ENCODE measurements at regions not wholly inside any gene's neighbourhood (a gene's known extent, or its start where the extent isn't known, plus 50 kb on each side); places are given as distances from the start of the nearest gene placed in this dataset.

DNA sequence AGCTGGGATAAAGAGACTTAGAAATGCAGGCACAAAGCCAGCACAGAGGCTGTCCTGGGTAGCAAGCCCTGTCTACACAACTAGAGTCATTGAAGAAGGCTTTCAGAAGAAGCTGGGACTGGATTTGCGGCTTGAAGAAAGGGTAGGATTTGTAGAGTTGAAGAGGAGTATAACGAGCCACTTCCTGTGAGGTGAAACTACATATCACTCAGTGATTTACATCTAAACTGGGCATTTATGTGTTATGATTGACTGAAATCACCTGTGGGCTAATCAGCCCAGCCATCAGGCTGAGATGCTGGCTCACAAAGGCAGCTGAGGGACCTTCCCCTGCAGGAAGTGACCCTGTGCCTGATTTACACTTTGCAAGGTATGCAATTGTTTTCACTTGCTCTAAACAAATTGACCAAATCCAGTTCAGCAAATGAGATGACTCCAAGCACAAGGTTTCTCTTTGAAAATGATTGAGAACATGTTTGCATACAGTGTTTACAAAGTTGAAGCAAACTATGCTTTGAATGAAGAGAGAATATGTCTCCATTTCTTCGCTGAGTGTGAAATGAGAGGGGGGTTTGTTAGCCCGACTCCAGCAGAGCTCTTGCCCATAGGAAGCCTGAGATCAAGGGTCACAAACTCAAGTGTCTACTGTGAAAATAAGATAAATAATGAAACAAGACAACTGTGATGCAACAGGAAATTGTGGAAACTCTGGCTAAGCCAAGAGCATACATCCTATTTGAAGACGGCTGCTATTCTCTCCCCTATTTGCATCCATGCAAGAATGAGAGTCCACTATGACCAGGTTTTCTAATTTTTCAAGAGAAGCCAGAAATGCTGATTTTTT lies 69.3 kb upstream of the HK2 start:
- Mint-ChIP-seq H3K36me3 (no peaks in the 10 kb centered on the region), H3K4me1 (peaks cover 18% of the 10 kb centered on the region), H3K27me3 (ENCODE audit: low read depth) (no peaks in the 10 kb centered on the region), H3K9me3 (peaks cover 3% of the 10 kb centered on the region; the same call in 1 of the 2 replicates), H3K27ac (no peak overlapping the region), H3K4me3 (no peak overlapping the region)
- peak; percentile 92 for TF ChIP-seq GABPB1 (CRISPR knock-in tag; IDR thresholded peaks at IDR 0.05)
- TF ChIP-seq NR1H2 (CRISPR knock-in tag; IDR thresholded peaks at IDR 0.05) = no peak
- DNase-seq (ENCODE audit: low spot score) (no peak), ATAC-seq (peak; percentile 65; the same call in 1 of the 2 replicates)
- POLR2A ChIA-PET = no interaction called here
- CTCF ChIA-PET = interaction anchor here (1.0 to 1.2 kb wide), 3 partner anchors 29 to 74 kb away, joined by 3 to 4 read pairs (median 3); no protein-coding TSS in a partner anchor

DNA sequence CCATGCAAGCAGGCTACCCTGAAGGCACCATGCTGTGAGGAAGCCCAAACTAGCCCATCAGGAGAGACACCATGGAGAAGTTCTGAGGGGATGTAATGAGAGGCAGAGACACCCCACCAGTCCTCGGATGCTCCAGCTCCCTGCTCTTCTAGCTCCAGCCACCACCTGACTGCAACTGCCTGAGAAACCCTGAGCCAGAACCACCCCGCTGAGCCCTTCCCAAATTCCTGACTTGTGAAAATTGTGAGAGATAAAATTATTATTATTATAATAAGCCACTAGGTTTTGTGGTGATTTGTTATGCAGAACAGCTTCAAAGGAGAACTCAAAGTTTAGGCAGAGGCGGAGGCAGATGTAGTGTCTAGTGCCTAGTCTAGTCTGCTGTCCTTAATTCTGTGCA lies 67.1 kb upstream of the HK2 start:
- ChIA-PET CTCF (no interaction called here), POLR2A (no interaction called here)
- H3K27me3 Mint-ChIP-seq (ENCODE audit: low read depth) = no peaks in the 10 kb centered on the region; the same call in 1 of the 2 replicates
- H3K4me3 Mint-ChIP-seq = no peak overlapping the region
- H3K27ac Mint-ChIP-seq = no peak overlapping the region
- peaks cover 3% of the 10 kb centered on the region; the same call in 1 of the 2 replicates for H3K9me3 Mint-ChIP-seq
- H3K4me1 Mint-ChIP-seq = peaks cover 15% of the 10 kb centered on the region
- DNase-seq (ENCODE audit: low spot score) (no peak), ATAC-seq (no peak)
- TF ChIP-seq, protein P1, sequence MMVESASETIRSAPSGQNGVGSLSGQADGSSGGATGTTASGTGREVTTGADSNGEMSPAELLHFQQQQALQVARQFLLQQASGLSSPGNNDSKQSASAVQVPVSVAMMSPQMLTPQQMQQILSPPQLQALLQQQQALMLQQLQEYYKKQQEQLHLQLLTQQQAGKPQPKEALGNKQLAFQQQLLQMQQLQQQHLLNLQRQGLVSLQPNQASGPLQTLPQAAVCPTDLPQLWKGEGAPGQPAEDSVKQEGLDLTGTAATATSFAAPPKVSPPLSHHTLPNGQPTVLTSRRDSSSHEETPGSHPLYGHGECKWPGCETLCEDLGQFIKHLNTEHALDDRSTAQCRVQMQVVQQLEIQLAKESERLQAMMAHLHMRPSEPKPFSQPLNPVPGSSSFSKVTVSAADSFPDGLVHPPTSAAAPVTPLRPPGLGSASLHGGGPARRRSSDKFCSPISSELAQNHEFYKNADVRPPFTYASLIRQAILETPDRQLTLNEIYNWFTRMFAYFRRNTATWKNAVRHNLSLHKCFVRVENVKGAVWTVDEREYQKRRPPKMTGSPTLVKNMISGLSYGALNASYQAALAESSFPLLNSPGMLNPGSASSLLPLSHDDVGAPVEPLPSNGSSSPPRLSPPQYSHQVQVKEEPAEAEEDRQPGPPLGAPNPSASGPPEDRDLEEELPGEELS (CRISPR knock-in tag; IDR thresholded peaks at IDR 0.05) = no peak
- TF ChIP-seq ATF6 (CRISPR knock-in tag; IDR thresholded peaks at IDR 0.05) (no peak), NR3C1 (CRISPR knock-in tag; conservative IDR thresholded peaks at IDR 0.05; ENCODE audit: low read depth) (no peak), SMAD3 (CRISPR knock-in tag; IDR thresholded peaks at IDR 0.05; ENCODE audit: borderline replicate concordance) (no peak), ZNF425 (CRISPR knock-in tag; conservative IDR thresholded peaks at IDR 0.05) (no peak), GTF2I (CRISPR knock-in tag; conservative IDR thresholded peaks at IDR 0.05) (no peak), FOXP1 (CRISPR knock-in tag; IDR thresholded peaks at IDR 0.05; ENCODE audit: borderline replicate concordance) (no peak), CREM (CRISPR knock-in tag; IDR thresholded peaks at IDR 0.05) (no peak), JUN (CRISPR knock-in tag; IDR thresholded peaks at IDR 0.05) (no peak), ATF1 (CRISPR knock-in tag; IDR thresholded peaks at IDR 0.05) (no peak), SMAD4 (CRISPR knock-in tag; IDR thresholded peaks at IDR 0.05) (no peak), TP53 (CRISPR knock-in tag; IDR thresholded peaks at IDR 0.05) (no peak), GRHL2 (CRISPR knock-in tag; IDR thresholded peaks at IDR 0.05; ENCODE audit: insufficient replicate concordance, severe bottlenecking) (no peak), TCF7 (CRISPR knock-in tag; IDR thresholded peaks at IDR 0.05; ENCODE audit: low read depth) (no peak), ESRRA (CRISPR knock-in tag; IDR thresholded peaks at IDR 0.05; ENCODE audit: borderline replicate concordance) (no peak), PRRX2 (CRISPR knock-in tag; IDR thresholded peaks at IDR 0.05) (no peak), MXD4 (CRISPR knock-in tag; IDR thresholded peaks at IDR 0.05; ENCODE audit: borderline replicate concordance) (no peak)
- TF ChIP-seq, protein P2, sequence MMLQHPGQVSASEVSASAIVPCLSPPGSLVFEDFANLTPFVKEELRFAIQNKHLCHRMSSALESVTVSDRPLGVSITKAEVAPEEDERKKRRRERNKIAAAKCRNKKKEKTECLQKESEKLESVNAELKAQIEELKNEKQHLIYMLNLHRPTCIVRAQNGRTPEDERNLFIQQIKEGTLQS (CRISPR knock-in tag; conservative IDR thresholded peaks at IDR 0.05) = no peak
- H3K36me3 Mint-ChIP-seq = no peaks in the 10 kb centered on the region
